RPMI7951 (cell line): ENCODE measurements at regions not wholly inside any gene's neighbourhood (a gene's known extent, or its start where the extent isn't known, plus 50 kb on each side); places are given as distances from the start of the nearest gene placed in this dataset.
A peak's percentile ranks its signal among the peaks of the same experiment; 100 is the strongest.
"Not testable (repeated sequence)": the region's sequence is repeated elsewhere in the genome, so short reads cannot be mapped to it uniquely, and the experiment has no call there.

Experiments
- DNase-seq: peaks from one replicate; pipeline ENCODE4 v3.0.0-alpha.2; 2012; ENCODE audit warnings: low read depth

DNA sequence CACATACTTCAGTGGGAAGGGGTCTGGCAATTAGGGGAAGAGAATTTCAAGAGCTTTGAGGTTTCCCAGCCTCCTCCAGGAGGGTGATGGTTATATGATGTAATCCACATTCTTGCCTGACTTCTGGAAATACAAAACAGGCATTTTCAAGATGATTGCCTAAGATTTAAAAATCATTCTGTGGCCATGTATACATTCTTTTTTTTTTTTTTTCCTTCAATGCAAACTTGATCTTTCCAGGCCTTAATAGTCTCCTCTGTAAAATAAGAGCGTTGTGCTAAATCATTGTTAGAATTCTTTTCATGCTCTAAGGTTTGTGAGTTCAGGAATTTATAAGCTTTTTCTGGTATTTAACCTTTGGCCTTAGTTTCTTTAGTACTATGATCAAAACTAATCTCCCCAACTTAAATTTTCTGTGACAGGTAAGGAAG is 192.3 kb upstream of the HMCN1 start:
- no peak for DNase-seq

DNA sequence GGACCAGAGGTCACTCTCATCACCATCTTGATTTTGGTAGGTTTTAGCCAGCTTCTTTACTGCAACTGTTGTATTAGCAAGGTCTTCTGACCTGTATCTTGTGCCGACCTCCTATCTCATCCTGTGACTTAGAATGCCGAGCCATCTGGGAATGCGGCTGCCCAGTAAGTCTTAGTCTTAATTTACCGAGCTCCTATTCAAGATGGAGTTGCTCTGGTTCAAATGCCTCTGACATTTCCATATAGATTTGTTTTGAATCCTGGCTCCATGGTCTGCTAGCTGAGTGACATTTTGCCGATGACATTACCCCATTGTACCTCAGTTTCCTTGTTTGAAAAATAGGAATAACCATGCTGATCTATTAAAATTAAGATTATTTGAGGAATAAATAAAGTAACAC is 193.9 kb upstream of the HMCN1 start:
- DNase-seq: no peak

DNA sequence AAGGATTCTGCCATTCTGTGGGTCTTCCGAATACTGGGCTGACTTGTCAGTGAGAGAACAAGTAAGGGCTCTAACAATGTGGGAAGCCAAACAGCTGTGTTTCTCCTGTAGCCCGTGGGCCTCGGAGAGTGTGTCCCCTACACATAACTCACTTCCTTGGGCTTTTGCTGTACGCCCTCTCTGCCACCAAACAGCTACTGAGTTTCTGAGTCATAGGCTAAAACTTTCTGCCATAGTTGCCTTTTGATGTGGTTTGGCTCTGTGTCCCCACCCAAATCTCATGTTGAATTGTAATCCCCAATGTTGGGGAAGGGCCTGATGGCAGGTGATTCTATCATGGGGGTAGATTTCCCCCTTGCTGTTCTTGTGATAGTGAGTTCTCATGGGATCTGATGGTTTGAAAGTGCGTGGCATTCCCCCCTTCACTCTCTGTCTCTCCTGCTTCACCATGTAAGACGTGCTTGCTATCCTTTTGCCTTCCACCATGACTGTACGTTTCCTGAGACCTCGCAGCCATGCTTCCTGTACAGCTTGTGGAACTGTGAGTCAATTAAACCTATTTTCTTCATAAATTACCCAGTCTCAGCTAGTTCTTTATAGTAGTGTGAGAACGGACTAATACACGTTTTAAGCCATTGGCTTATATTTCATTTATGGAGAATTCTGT is 194.8 kb upstream of the HMCN1 start:
- peak; percentile 82 for DNase-seq

DNA sequence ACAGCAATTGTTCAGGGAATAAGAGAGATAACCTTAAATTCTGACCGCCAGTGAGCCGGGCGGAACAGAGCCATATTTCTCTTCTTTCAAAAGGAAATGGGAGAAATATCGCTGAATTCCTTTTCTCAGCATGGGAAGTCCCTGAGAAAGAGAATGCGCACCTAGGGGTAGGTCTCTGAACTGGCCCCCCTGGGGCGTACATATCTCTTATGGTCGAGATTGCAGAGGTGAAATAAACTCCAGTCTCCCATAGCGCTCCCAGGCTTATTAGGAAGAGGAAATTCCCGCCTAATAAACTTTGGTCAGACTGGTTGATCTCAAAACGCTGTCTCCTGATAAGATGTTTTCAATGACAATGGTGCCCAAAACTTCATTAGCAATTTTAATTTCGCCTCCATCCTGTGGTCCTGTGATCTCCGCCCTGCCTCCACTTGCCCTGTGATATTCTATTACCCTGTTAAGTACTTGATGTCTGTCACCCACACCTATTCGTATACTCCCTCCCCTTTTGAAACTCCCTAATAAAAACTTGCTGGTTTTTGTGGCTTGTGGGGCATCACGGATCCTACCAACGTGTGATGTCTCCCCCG is 195.8 kb upstream of the HMCN1 start:
- DNase-seq: not testable (repeated sequence)

DNA sequence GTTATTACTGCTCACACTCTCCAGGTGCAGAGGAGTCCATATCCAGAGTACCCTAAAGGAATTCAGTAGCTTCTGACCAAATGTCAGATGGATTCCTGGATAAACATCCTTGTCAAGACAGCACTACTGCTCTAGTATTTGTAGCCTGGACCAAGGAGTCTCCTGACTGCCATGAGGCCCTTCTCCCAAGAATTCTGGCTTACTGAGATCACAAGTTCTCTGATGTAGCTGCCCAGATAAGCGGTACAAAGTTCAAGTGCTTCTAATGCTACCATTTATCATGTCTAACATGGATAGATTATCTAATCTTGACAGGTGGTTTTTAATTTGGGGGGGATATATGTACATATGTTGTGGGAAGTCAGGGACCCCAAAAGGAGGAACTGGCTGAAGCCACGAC is 196.6 kb upstream of the HMCN1 start:
- DNase-seq: no peak

DNA sequence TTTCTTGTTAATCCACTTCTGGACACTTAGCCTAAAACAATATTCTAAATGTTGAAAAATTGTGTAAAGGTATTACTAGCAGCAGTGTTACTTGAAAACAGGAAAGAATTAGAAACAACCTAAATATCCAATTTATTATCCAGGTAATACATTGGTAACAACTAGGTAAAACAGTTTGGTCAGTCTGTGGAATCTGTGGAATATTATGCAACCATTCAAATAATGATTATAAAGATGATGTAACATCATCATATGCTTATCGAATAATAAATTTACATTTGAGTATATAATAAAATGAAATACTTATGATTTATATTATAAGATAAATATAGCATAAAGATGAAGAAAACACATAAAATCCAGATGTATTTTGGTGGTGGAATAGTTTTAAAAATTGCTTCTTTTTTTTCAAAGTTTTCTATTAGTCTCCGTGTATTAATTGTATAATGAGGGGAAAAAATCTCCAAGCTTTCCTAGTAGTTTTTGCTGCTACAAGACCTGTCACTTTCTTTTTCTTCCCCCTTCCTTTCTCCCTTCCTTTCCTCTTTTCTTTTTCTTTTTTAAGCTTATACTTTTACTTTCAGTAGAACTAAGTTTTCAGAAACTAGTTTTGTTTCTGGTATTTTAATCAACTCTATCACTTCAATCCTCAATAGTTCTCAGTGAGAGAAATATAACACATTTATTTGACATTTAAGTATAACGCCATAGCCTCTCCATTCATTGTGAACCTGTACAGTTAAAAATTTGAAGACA is 197.8 kb upstream of the HMCN1 start:
- DNase-seq: no peak

DNA sequence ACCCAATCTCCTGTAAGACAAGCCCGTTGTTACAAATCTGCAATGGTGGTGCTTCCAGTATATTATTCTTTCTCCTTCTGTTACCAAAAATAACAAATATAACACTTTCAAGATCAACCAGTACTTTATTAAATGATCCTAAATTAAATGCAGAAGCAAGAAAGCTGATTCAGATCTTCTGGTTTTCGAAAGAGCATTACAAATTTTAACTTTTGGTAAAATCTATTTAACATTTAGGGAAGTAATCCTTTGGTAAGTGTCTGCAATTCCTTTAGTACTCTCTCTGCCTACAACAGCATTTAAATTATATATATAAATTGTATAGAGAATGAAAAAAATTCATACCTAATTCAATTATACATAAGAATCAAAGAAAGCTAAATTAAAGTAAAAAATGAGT is 198.6 kb upstream of the HMCN1 start:
- DNase-seq: no peak

DNA sequence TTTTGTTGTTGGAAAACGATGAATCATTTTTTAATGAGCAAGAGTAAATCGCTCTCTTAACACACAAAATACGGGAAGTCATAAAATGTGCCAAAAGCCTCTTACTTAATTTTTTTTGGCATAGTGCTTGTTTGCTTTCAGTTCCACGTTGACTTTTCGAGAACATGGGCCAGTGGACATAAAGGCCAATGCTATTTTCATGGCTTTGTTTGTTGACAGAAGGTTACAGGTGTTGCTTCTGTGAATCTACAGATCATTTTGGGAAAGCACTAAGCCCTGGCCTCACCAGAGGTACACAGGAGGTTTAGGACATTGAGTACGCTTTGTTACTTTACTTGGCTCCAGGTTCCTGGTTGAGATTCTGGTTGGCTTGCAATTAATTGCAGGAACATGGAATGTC is 199.4 kb upstream of the HMCN1 start:
- no peak for DNase-seq

DNA sequence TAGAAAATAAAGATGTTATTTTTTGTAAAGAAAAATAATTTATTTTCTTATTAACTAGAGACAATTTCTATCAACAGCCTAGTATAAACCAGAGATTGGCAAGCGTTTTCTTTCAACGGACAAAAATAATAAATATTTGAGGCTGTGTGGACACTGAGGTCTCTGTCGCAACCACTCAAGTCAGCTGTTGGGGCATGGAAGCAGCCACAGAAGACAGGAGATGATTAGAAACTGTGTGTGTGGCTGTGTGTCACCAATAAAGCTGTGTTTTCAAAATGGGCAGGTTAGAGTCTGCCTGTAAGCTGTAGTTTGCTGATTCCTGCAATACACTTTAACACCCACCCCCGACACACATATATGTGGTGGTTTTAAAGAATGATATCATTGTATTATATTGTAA is 200.6 kb upstream of the HMCN1 start:
- DNase-seq: no peak

DNA sequence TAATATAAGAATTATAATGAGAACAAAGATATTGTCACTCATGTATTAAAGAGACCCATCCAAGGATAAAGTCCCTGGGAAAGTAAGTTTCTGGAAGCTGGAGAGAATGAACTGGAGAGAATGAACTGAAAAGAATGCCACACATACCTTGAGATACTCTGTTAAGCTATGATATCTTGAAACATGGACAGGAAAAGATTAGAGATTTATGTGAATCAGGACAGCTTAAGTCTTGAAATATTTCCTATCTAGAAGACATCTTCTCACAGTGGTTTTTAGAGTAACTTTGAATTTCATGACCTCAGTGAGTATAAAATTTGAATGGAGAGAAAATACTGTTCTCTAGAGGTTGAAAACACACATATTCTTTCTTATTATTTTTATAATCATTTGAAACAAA is 201.3 kb upstream of the HMCN1 start:
- DNase-seq: no peak

DNA sequence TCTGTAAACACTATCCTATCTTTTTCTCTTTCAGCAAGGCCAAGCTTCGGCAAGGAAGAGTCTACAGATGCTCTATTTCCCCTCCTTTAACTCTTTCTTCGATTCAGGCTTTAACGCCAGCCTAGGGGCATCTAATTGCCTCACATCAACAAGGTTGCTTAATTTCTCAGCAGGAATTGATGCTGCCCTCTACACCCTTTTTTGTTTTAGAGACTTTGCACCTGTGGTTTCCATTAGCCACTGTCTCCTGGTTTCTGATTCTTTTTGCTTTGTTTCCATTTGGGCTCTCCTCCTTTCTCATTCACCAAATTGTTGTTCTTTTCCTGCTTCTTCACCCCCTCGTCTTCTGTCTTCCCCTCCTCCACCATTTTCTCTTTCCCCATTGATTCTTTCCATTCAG is 202.4 kb upstream of the HMCN1 start:
- no peak for DNase-seq

DNA sequence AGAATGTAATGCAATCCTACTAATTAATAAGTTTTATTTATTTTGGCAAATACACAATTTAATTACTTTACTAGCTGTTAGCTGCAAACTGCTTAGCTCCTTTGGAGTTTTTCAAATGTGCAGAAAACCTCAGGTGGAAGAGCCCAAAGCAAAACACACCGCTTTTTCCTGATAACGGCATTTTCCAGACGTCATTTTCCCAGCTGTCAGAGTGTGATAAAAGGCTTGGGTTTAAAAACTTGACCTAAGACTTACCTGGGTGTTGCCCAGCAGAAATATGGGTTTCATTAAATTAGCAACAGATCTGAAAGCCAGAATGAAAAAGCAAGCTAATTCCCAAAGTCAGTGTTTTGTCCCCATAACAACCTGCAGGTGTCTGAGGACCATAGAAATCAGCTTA is 204.0 kb upstream of the HMCN1 start:
- DNase-seq: no peak

DNA sequence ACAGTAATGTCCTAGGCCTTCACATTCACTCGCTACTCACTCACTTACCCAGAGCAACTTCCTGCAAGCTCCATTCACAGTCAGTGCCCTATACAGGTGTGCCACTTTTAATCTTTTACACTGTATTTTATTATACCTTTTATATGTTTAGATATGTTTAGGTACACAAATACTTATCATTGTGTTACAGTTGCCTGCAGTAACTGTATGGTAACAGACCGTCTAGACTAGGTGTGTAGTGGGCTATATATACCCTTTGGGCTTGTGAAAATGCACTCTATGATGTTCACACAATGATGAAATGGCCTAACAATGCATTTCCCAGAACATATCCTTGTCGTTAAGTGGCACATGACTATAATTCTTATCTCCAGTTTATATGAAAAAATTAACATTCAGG is 204.5 kb upstream of the HMCN1 start:
- DNase-seq: no peak

DNA sequence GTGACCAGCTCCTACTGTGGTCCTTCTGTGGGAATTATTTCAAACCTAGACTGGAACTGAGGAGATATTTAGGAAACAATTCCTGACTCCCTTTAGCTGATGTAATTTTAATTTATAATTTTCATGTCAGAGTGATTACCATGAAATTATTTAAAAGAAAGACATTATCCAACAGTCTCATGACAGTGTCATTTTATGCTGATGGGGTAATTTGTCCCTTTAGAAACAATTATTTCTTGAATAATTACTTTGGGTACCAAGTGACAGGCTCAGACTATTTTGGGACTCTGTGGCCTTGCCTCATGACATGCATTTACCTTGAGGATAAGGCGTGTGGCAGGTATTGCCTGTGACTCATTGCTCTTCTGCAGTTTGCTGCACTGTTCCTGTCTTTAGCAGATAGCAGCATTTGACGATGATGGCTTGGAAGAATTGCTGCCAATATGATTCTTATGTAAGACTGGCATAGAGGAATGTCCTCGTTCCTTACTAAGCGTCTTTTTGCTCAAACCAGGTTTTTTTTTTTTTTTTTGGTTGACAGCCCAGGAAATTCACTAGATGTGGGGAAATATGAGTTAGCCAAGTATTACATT is 206.0 kb upstream of the HMCN1 start:
- no peak for DNase-seq

DNA sequence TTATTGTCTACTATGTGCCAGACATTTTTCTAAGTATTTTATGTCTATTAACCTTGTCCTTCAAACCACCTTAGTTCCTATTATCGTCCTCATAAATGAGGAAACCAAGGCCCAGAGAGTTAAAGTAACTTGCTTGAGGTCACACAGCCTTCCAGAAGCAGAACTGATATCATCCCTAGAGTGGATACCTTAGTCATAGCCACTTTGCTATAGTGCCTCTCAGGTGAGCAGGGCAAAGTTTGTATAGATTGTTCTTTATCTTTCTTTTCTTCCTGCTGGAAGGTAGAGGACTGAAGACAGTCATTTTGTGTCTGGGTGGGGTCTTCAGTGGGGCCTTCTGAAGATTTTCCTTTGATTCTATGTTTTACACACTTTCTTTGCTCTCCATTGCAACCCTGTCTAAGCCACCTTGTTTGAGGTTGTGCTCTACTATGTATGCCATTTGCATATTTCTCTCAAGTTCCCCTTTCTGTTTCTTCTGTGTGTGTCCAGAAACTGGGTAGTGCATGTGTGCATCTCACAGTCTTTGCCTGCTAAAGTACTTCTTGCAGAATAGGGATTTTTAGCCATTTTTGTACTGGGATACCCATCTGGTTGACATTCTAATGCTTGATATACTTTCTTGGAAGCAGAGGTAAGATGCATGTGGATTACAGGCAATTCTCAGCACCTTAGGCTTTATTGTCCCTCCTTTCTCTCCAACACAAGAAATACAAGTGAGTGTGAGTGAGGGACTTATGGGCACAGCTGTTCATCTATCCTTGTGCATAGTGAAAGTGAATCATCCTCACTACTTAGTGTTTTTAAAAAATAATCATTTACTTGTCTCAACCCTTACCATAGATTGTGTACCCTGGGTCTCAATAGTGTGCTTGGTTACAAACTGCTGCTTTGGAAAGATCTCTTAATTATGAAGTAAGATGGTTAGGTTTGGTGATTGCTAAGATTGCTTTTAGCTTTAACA is 207.6 kb upstream of the HMCN1 start:
- DNase-seq: no peak

DNA sequence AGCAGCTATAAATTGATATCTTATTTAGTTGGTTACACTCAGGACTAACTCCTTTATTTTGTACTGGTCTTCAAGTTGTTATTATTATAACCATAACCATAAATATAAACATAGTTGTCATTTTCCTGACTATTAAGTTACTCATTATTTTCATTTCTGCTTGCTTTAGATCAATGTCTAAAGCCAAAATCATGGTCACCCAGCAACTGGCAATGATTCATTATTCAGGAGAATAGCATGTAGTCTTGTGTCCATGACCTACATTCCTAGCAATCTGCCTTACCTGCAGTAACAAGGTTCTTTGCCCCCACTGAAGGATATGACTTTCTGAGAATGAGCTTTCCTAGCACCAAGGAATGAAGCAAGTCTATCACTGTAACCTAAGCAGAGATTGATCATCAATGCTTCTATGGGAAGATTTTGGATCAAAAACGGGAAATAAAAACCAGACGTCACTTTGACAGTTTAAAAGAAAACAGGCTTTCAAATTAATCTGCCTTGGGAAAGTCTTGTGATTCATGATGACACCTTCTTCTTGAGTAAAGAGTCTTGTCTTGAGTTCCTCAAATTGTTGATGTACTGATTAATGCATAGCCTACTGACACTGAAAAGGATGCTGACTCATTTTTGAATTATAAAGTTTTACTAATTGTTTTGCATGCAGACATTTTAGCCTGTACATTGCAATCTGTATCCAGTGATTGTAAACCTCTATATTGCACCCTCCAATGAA is 203.3 kb upstream of the IVNS1ABP start:
- DNase-seq: peak; percentile 4

DNA sequence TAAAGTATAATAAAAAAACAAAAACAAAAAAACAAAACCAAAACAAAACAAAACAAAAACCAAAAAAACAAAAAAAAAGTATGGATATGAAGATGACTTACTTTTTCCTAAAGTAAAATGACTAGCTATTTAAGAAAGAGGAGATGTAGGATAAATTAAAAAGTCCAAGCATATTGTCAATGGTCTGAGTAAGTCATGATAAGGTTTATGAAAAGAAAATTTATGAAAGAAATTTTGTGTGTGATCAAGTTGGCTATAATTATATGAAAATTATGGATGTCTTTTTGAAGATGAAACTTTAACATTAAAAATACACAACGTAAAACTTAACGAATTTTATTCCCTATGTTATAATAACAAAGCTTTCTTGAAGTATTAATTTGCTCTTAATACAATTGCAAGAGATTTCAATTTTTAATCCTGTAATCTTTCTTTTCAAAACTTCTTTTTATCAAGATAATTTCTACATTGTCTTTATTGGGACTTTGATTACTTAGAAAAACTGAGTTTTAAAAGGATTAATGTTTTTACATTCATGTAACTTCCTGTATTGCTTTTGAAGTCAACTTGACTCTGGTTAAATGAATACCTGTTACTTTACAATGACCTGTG is 200.9 kb upstream of the IVNS1ABP start:
- DNase-seq: peak; percentile 5

DNA sequence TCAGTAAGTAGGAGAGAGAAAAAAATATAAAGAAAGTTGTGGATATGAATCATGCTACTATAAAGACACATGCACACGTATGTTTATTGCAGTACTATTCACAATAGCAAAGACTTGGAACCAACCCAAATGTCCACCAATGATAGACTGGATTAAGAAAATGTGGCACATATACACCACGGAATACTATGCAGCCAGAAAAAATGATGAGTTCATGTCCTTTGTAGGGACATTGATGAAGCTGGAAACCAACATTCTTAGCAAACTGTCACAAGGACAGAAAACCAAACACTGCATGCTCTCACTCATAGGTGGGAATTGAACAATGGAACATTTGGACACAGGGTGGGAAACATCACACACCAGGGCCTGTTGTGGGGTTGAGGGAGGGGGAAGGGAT is 200.3 kb upstream of the IVNS1ABP start:
- DNase-seq: not testable (repeated sequence)

DNA sequence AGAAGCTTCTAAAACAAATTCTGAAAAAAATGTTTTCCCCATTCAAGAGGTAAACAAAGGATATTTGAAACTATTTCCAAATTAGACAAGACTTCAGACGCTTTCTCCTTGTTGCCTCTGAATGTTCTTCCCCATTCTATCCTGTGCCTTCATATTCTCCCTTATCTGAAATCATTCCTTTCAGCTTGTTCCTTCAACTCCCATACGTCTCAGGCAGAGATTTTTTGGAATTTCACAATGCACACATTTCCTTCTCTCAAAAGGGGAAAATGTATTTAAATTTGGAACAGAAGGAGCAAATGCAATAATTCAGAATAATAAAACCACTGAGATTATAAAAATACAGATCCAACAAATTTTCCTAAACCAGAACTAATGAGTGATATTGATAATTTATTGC is 198.7 kb upstream of the IVNS1ABP start:
- no peak for DNase-seq

DNA sequence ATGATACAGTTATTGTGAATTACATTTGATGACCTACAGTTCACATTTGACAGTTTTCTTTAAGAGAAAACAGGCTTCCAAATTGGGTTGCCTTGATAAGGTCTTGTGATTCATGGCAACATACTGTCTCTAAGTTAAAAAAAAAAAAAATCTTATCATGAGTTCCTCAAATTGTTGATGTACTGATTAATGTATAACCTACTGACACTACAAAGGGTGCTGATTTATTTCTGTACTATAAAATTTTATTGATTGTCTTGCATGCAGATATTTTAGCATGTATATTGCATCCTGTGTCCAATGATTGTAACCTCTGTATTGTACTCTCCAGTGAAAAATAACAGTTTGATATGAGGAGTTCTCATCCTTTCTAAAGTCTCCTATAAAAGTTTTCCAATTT is 197.3 kb upstream of the IVNS1ABP start:
- DNase-seq: no peak

DNA sequence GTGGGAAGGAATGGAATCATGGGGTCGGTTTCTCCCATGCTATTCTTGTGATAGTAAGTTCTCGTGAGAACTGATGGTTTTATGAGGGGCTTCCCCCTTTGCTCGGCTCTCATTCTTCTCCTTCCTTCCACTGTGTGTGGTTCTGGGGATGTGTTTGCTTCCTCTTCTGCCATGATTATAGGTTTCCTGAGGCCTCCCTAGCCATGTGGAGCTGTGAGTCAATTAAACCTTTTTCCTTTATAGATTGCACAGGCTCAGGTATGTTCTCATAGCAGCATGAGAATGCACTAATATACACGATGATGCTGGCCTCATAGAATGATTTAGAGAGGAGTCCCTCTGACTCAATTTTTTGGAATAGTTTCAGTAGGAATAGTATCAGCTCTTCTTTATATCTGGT is 195.4 kb upstream of the IVNS1ABP start:
- DNase-seq: no peak
